KMS-11 (cell line): ENCODE measurements at regions not wholly inside any gene's neighbourhood (a gene's known extent, or its start where the extent isn't known, plus 50 kb on each side); places are given as distances from the start of the nearest gene placed in this dataset.

Experiments used
- H2AFZ ChIP-seq: fragments of 200-600 bp; sonication (generic); 2 replicates; pipeline ENCODE4 v1.6.1; 2016; ENCODE audit warnings: antibody characterized with exemption, mixed run types, low read depth
- H3K27ac ChIP-seq: fragments of 200-600 bp; sonication (generic); 2 replicates; pipeline ENCODE4 v1.6.1; 2016; ENCODE audit warnings: mild to moderate bottlenecking, mixed run types
- H3K27me3 ChIP-seq: fragments of 200-600 bp; sonication (generic); 2 replicates; pipeline ENCODE4 v1.6.1; 2017; ENCODE audit warnings: mild to moderate bottlenecking, low read depth, mixed run types, moderate library complexity; ENCODE audit not compliant: insufficient read depth
- H3K36me3 ChIP-seq: fragments of 200-600 bp; sonication (generic); 2 replicates; pipeline ENCODE4 v1.6.1; 2017; ENCODE audit warnings: mild to moderate bottlenecking, mixed run types; ENCODE audit not compliant: insufficient read depth
- H3K4me1 ChIP-seq: fragments of 200-600 bp; sonication (generic); 2 replicates; pipeline ENCODE4 v1.6.1; 2016; ENCODE audit warnings: mild to moderate bottlenecking, low read depth, mixed run types; ENCODE audit not compliant: poor library complexity, severe bottlenecking
- H3K4me2 ChIP-seq: fragments of 200-600 bp; sonication (generic); 2 replicates; pipeline ENCODE4 v1.7.0; 2016; ENCODE audit warnings: mild to moderate bottlenecking, mixed run types
- H3K4me3 ChIP-seq: fragments of 200-600 bp; sonication (generic); IDR thresholded peaks from 2 replicates; pipeline ENCODE4 v1.6.1; 2017; ENCODE audit warnings: low read depth, low read length, mixed read lengths; ENCODE audit not compliant: insufficient read depth
- H3K79me2 ChIP-seq: fragments of 200-600 bp; sonication (generic); 2 replicates; pipeline ENCODE4 v1.6.1; 2016; ENCODE audit warnings: low read depth, mixed run types; ENCODE audit not compliant: insufficient read depth
- H3K9ac ChIP-seq: fragments of 200-600 bp; sonication (generic); 2 replicates; pipeline ENCODE4 v1.6.1; 2016; ENCODE audit warnings: mild to moderate bottlenecking, mixed run types
- H4K20me1 ChIP-seq: fragments of 200-600 bp; sonication (generic); 2 replicates; pipeline ENCODE4 v1.6.1; 2016; ENCODE audit warnings: mild to moderate bottlenecking, mixed run types; ENCODE audit not compliant: insufficient read depth
- CTCF ChIP-seq: fragments of 200-600 bp; sonication (generic); conservative IDR thresholded peaks from 2 replicates; pipeline ENCODE4 v1.6.1; 2017; ENCODE audit warnings: low read depth, mild to moderate bottlenecking, antibody characterized with exemption, low read length, moderate library complexity, mixed read lengths

GRCh38 chr7:94247970-94248369 is 146.7 kb upstream of the COL1A2 start:
- no peak overlapping the region for H2AFZ ChIP-seq
- no peaks in the 10 kb centered on the region for H3K79me2 ChIP-seq
- H4K20me1 ChIP-seq: no peaks in the 10 kb centered on the region
- H3K27me3 ChIP-seq: no peaks in the 10 kb centered on the region
- no peaks in the 10 kb centered on the region for H3K36me3 ChIP-seq
- no peak overlapping the region for H3K9ac ChIP-seq
- no peaks in the 10 kb centered on the region for H3K4me1 ChIP-seq
- H3K4me3 ChIP-seq: no peak overlapping the region
- no peak overlapping the region for H3K4me2 ChIP-seq
- no peak for TF ChIP-seq CTCF
- no peak overlapping the region for H3K27ac ChIP-seq

- Histone ChIP-seq H4K20me1 (no peaks in the 10 kb centered on the region), H3K9ac (no peak overlapping the region), H3K27me3 (no peaks in the 10 kb centered on the region), H3K27ac (no peak overlapping the region), H3K79me2 (no peaks in the 10 kb centered on the region), H3K4me3 (no peak overlapping the region), H2AFZ (no peak overlapping the region), H3K4me1 (no peaks in the 10 kb centered on the region), H3K4me2 (no peak overlapping the region), H3K36me3 (no peaks in the 10 kb centered on the region)
- no peak for TF ChIP-seq CTCF
These were observed 145.1 kb upstream of the COL1A2 start for GRCh38 chr7:94249631-94250030.

- Histone ChIP-seq H3K36me3 (no peaks in the 10 kb centered on the region), H3K27me3 (no peaks in the 10 kb centered on the region), H3K79me2 (no peaks in the 10 kb centered on the region), H4K20me1 (no peaks in the 10 kb centered on the region), H3K9ac (no peak overlapping the region), H3K4me1 (no peaks in the 10 kb centered on the region), H3K27ac (no peak overlapping the region), H3K4me3 (no peak overlapping the region), H2AFZ (no peak overlapping the region), H3K4me2 (no peak overlapping the region)
- TF ChIP-seq CTCF: no peak
These were observed 144.6 kb upstream of the COL1A2 start for GRCh38 chr7:94250124-94250523.

GRCh38 chr7:94250987-94251386 is 143.7 kb upstream of the COL1A2 start:
- no peaks in the 10 kb centered on the region for H3K79me2 ChIP-seq
- no peak overlapping the region for H3K4me3 ChIP-seq

More at GRCh38 chr7:94250987-94251386, 143.7 kb upstream of the COL1A2 start:
- Histone ChIP-seq H3K36me3 (no peaks in the 10 kb centered on the region), H3K4me2 (no peak overlapping the region), H2AFZ (no peak overlapping the region), H3K27me3 (no peaks in the 10 kb centered on the region), H3K4me1 (no peaks in the 10 kb centered on the region), H3K9ac (no peak overlapping the region), H4K20me1 (no peaks in the 10 kb centered on the region), H3K27ac (no peak overlapping the region)
- TF ChIP-seq CTCF: no peak
